LNCaP clone FGC (cell line): ENCODE measurements at regions not wholly inside any gene's neighbourhood (a gene's known extent, or its start where the extent isn't known, plus 50 kb on each side); places are given as distances from the start of the nearest gene placed in this dataset.
A peak's percentile ranks its signal among the peaks of the same experiment; 100 is the strongest.

Experiments used
- DNase-seq: peaks from one replicate; pipeline ENCODE4 v3.0.0-alpha.2; 2011; ENCODE audit warnings: low read depth
- H3K4me3 ChIP-seq: 2 replicates; pipeline ENCODE4 v1.5.1; 2011; ENCODE audit warnings: mild to moderate bottlenecking, low read depth, low read length, control low read depth
- TF ChIP-seq, protein P1 (sequence below): IDR thresholded peaks from 2 replicates; pipeline ENCODE4 v1.5.1; 2012; ENCODE audit warnings: mild to moderate bottlenecking; ENCODE audit not compliant: control insufficient read depth, insufficient read depth; ENCODE audit errors: extremely low read depth

- DNase-seq: no peak
Observed at GRCh38 chr5:27494887-27495286, 456.5 kb upstream of the CDH9 start.

DNA sequence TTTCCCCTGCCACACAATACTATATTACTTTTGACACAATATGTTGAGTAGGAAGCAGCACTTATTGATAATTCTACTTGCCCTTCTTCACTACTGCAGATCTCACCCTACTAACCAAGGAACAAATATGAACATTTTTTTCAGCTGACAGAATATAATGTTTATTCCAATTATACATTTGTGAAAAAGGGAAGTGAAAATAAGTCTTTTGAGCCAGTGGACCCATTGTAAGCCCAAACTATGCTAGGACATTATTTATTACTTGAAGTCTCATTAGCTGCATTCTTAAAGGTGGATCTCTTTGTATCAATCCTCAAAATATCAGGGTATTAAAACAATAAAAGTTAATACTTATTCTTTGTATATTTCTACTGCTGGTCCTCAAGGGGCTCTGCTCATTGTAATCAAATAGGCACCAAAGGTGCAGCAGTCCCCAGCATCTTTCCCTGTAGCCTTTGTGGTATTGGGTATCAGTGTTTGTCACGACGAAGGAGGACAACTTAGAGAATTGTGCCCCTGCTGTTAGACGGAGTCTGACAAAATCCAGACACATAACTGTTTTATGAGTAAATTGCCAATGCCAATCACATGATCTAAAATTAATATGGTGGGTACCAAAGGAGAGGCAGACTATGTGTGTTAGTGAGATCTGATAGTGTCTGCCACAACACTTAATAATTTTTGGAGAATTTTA is 453.5 kb upstream of the CDH9 start:
- H3K4me3 ChIP-seq: no peak overlapping the region
- TF ChIP-seq, protein P1, sequence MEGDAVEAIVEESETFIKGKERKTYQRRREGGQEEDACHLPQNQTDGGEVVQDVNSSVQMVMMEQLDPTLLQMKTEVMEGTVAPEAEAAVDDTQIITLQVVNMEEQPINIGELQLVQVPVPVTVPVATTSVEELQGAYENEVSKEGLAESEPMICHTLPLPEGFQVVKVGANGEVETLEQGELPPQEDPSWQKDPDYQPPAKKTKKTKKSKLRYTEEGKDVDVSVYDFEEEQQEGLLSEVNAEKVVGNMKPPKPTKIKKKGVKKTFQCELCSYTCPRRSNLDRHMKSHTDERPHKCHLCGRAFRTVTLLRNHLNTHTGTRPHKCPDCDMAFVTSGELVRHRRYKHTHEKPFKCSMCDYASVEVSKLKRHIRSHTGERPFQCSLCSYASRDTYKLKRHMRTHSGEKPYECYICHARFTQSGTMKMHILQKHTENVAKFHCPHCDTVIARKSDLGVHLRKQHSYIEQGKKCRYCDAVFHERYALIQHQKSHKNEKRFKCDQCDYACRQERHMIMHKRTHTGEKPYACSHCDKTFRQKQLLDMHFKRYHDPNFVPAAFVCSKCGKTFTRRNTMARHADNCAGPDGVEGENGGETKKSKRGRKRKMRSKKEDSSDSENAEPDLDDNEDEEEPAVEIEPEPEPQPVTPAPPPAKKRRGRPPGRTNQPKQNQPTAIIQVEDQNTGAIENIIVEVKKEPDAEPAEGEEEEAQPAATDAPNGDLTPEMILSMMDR: no peak
- no peak for DNase-seq

More at GRCh38 chr5:27494887-27495286, 456.5 kb upstream of the CDH9 start:
- H3K4me3 ChIP-seq: no peak overlapping the region
- TF ChIP-seq, protein P1: no peak

DNA sequence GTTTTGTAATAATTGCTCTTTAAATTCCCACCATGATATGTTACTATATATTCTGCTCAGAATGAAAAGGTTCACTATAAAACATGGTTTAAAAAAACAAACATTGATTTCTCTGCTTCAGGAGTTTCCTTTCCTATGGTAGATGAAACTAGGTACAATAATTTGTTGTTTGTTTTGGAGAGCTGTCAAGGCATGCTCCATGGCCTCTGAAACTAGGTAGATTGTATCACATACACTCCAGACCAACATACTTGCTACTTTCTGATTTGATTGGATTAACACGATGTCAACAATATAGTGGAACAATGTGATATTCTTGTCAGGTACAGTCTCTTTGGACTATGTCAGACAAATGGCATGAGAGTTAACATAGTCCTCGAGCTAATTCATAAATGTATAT is 452.7 kb upstream of the CDH9 start:
- no peak overlapping the region for H3K4me3 ChIP-seq
- peak; percentile 55 for DNase-seq
- TF ChIP-seq, protein P1: no peak

DNA sequence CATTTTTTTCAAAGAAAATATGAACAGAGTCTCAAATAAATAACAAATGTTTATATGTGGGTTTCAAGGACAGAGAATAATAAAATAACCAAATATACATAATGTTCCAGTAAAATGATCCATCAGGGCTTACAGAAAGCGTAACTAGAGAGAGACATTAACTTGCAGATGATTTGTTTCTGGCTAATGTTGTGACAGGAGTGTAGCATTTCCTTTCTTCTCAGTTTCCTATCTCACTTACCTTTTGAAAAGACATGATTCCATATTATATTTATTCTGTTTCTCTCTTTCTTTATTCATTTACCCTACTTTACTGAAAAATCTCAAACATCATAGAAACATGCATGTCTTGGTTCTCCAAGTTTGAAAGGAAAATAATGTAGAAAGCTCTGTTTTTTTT is 451.3 kb upstream of the CDH9 start:
- no peak overlapping the region for H3K4me3 ChIP-seq
- no peak for DNase-seq
- TF ChIP-seq, protein P1: no peak

DNA sequence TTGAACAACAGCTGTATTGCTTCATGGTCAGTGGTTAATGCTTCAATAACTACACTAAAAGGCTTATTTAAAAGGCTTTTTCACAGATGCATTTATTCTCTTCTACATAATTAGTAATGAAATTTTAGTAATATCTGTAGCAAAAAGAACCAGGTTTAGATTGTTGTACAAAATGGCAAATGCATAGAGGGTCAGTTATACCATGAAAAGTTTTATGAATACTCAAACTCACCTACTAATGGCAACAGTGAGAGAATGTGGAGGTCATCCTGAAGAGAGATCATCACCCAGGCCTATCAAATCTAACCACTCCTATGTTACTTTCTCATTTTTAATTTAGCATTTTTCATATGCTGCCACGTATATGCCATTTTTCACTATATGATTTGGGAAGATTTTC is 444.3 kb upstream of the CDH9 start:
- H3K4me3 ChIP-seq: no peak overlapping the region
- no peak for DNase-seq
- TF ChIP-seq, protein P1: no peak

GRCh38 chr5:27479859-27480258 is 441.5 kb upstream of the CDH9 start:
- no peak for DNase-seq
- TF ChIP-seq, protein P1: no peak
- no peak overlapping the region for H3K4me3 ChIP-seq

DNA sequence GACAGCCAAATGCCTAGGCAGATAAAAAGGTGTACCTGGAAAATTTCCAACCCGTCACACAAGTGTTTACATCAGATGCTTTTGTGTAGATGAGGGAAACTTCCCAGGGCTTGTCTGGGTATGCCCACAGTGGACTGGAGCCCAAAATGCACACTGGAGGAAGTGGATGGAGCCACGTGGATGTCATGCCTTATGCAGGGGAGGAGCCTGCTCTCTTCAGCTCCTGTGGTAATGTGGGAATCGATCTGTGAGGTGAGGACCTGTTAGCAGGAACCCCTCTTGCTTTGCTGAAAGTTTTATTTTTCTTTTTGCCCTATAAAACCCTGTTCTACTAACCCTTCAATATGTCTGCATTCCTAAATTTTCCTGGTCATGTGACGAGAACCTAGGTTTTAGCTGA is 439.2 kb upstream of the CDH9 start:
- no peak overlapping the region for H3K4me3 ChIP-seq
- no peak for DNase-seq
- TF ChIP-seq, protein P1: no peak
